ENCODE measurements at regions not wholly inside any gene's neighbourhood (a gene's known extent, or its start where the extent isn't known, plus 50 kb on each side); places are given as distances from the start of the nearest gene placed in this dataset.
"Not testable (repeated sequence)": the region's sequence is repeated elsewhere in the genome, so short reads cannot be mapped to it uniquely, and the experiment has no call there.

GRCh38 chr3:161915418-161915750 is 418.8 kb downstream of the OTOL1 start:
- H3K4me1 ChIP-seq (ENCODE audit: insufficient read depth, low read length), result 0 out of 2 replicates have a peak, but pooled peaks cover 6% of the 10 kb centered on the region
- no peak overlapping the region for H3K27ac ChIP-seq (ENCODE audit: low read depth, low read length)
- H3K9me3 ChIP-seq (ENCODE audit: insufficient read depth, low read depth, low read length), result peaks cover 4% of the 10 kb centered on the region; the same call in 1 of the 2 replicates

DNA sequence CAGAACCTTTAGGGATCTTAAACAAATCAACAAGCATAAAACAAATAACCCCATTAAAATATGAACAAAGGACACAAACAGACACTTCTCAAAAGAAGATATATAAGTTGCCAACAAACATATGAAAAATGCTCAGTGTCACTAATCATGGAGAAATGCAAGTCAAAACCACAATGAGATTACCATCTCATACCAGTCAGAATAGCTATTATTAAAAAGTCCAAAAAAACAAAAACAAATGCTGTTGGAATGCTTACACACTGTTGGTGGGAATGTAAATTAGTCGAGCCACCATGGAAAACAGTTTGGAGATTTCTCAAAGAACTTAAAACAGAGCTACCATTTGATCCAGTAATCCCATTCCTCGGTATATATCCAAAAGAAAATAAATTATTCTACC is 423.6 kb downstream of the OTOL1 start:
- WGBS, result 95% methylated on average over 2 of the region's 2 CpGs
- Histone ChIP-seq H3K36me3 (ENCODE audit: insufficient read depth, low read length) (no peaks in the 10 kb centered on the region), H3K4me1 (ENCODE audit: insufficient read depth, low read length) (0 out of 2 replicates have a peak, but pooled peaks cover 2% of the 10 kb centered on the region), H3K9me3 (ENCODE audit: insufficient read depth, low read depth, low read length) (peaks cover 8% of the 10 kb centered on the region), H3K4me3 (ENCODE audit: low read length) (no peak overlapping the region), H3K9ac (ENCODE audit: low read depth, low read length) (no peak overlapping the region), H3K27me3 (ENCODE audit: insufficient read depth, low read length) (no peaks in the 10 kb centered on the region), H3K27ac (ENCODE audit: low read depth, low read length) (no peak overlapping the region)

More at GRCh38 chr3:161915418-161915750, 418.8 kb downstream of the OTOL1 start:
- H3K36me3 ChIP-seq (ENCODE audit: insufficient read depth, low read length), result no peaks in the 10 kb centered on the region
- no peak overlapping the region for H3K9ac ChIP-seq (ENCODE audit: low read depth, low read length)
- no peaks in the 10 kb centered on the region for H3K27me3 ChIP-seq (ENCODE audit: insufficient read depth, low read length)
- H3K4me3 ChIP-seq (ENCODE audit: low read length), result no peak overlapping the region
- 92% methylated on average over 4 of the region's 4 CpGs for WGBS

GRCh38 chr3:161925749-161926360 is 429.2 kb downstream of the OTOL1 start:
- Histone ChIP-seq H3K4me1 (ENCODE audit: insufficient read depth, low read length) (no peaks in the 10 kb centered on the region), H3K27me3 (ENCODE audit: insufficient read depth, low read length) (no peaks in the 10 kb centered on the region), H3K36me3 (ENCODE audit: insufficient read depth, low read length) (no peaks in the 10 kb centered on the region), H3K4me3 (ENCODE audit: low read length) (no peak overlapping the region), H3K9ac (ENCODE audit: low read depth, low read length) (no peak overlapping the region), H3K27ac (ENCODE audit: low read depth, low read length) (no peak overlapping the region), H3K9me3 (ENCODE audit: insufficient read depth, low read depth, low read length) (peaks cover 16% of the 10 kb centered on the region; the same call in 1 of the 2 replicates)
- 92% methylated on average over 2 of the region's 2 CpGs for WGBS

GRCh38 chr3:161927131-161927530 is 430.5 kb downstream of the OTOL1 start:
- no peak overlapping the region for H3K9ac ChIP-seq (ENCODE audit: low read depth, low read length)
- no peak overlapping the region for H3K4me3 ChIP-seq (ENCODE audit: low read length)
- peaks cover 16% of the 10 kb centered on the region; the same call in 1 of the 2 replicates for H3K9me3 ChIP-seq (ENCODE audit: insufficient read depth, low read depth, low read length)
- no peaks in the 10 kb centered on the region for H3K4me1 ChIP-seq (ENCODE audit: insufficient read depth, low read length)
- no peak overlapping the region for H3K27ac ChIP-seq (ENCODE audit: low read depth, low read length)
- 97% methylated on average over 1 of the region's 1 CpG for WGBS
- H3K36me3 ChIP-seq (ENCODE audit: insufficient read depth, low read length), result no peaks in the 10 kb centered on the region
- no peaks in the 10 kb centered on the region for H3K27me3 ChIP-seq (ENCODE audit: insufficient read depth, low read length)

DNA sequence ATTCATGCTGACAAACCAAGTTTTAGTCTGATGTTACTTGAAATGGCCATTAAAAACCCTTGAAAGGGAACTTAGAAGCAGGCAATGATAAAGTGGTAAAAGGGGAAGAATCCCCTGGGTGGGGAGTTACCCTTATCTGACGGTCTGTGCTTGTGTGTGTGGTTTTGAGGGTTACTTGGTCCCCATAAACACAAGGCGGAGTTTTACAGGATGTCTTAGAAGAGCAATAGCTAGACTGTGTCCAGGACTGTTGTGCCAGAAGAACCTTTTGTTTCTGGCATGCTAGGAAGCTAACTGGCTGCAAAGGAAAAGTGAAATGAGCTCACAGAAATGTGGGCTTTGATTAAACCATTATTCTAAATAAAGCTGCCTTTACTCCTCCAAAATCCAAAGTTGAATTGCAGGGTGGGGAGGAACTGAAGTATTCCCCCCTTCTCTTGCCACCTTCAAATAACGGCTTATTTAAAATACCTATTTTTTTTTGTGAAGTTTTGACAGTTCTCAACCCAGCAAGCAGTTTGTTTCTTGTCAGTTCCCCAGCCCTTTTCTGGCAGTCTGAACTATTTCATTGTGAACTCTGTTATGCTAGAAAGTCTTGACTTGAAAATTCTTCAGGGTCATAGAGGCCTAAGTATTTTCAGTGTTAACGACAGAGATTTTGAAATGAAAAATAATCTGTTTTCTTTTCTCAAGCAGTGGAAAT is 443.5 kb downstream of the OTOL1 start:
- H3K4me1 ChIP-seq (ENCODE audit: insufficient read depth, low read length), result peaks cover 9% of the 10 kb centered on the region
- H3K27me3 ChIP-seq (ENCODE audit: insufficient read depth, low read length), result no peaks in the 10 kb centered on the region
- H3K27ac ChIP-seq (ENCODE audit: low read depth, low read length), result no peak overlapping the region
- WGBS, result 83% methylated on average over 4 of the region's 4 CpGs
- H3K4me3 ChIP-seq (ENCODE audit: low read length), result no peak overlapping the region
- no peak overlapping the region for H3K9ac ChIP-seq (ENCODE audit: low read depth, low read length)
- H3K9me3 ChIP-seq (ENCODE audit: insufficient read depth, low read depth, low read length), result no peaks in the 10 kb centered on the region; the same call in 1 of the 2 replicates
- no peaks in the 10 kb centered on the region for H3K36me3 ChIP-seq (ENCODE audit: insufficient read depth, low read length)

DNA sequence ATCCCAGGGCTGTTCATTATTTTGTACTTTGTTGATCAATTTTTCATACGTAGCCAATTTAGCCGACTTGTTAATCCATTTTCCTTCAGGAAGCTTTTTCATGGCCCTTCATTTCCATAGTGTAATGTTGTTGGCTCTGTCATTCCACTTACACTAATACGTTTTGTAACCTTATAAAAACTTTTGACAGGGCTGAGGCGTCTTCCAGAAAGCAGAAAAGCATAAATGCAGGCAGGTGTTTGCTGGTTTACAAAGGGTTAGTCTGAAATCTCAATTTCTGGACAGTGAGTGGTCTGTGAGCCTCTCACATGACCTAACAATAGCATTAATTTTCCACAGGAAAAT is 444.0 kb downstream of the OTOL1 start:
- Histone ChIP-seq H3K27me3 (ENCODE audit: insufficient read depth, low read length) (no peaks in the 10 kb centered on the region), H3K4me1 (ENCODE audit: insufficient read depth, low read length) (peaks cover 9% of the 10 kb centered on the region), H3K27ac (ENCODE audit: low read depth, low read length) (no peak overlapping the region), H3K36me3 (ENCODE audit: insufficient read depth, low read length) (no peaks in the 10 kb centered on the region), H3K9ac (ENCODE audit: low read depth, low read length) (no peak overlapping the region), H3K4me3 (ENCODE audit: low read length) (no peak overlapping the region), H3K9me3 (ENCODE audit: insufficient read depth, low read depth, low read length) (peaks cover 4% of the 10 kb centered on the region)
- 97% methylated on average over 4 of the region's 4 CpGs for WGBS

DNA sequence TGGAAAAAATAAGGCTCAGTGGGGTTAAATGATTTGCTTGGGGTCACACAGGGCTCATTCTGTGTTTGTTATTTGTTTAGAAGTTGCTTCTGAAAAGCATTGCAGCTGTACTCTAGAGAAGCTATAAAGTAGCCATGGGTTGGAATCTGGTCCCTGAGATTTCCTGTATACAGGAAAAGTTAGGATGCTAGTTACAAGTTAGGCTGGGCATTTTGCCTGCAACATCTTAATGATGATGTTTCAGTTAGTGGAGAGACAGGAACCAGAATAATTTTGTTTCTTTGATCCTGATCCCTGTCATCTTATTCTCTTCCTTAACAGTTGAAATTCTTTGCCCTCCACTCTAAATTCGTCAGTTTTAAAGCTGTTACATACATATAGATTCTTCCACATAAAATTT is 445.3 kb downstream of the OTOL1 start:
- WGBS, result 100% methylated on average over 1 of the region's 1 CpG

DNA sequence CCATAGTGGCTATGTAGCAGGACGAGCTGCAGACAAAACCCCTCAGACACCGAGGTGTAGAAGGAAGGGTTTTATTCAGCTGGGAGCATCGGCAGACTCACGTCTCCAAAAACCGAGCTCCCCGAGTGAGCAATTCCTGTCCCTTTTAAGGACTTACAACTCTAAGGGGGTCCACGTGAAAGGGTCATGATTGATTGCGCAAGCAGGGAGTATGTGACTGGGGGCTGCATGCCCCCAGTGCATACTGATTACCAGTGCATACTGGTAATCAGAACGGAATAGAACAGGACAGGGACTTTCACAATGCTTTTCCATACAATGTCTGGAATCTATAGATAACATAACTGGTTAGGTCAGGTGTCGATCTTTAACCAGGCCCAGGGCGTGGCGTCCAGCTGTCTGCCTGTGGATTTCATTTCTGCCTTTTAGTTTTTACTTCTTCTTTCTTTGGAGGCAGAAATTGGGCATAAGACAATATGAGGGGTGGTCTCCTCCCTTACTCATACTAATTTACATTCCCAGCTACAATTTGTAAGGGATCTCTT is 447.3 kb downstream of the OTOL1 start:
- H3K4me1 ChIP-seq (ENCODE audit: insufficient read depth, low read length), result not testable (repeated sequence)

More for the DNA sequence above, 445.3 kb downstream of the OTOL1 start:
- Histone ChIP-seq H3K9me3 (ENCODE audit: insufficient read depth, low read depth, low read length) (peaks cover 4% of the 10 kb centered on the region), H3K27me3 (ENCODE audit: insufficient read depth, low read length) (no peaks in the 10 kb centered on the region), H3K9ac (ENCODE audit: low read depth, low read length) (no peak overlapping the region), H3K4me1 (ENCODE audit: insufficient read depth, low read length) (peaks cover 9% of the 10 kb centered on the region), H3K36me3 (ENCODE audit: insufficient read depth, low read length) (no peaks in the 10 kb centered on the region), H3K4me3 (ENCODE audit: low read length) (no peak overlapping the region), H3K27ac (ENCODE audit: low read depth, low read length) (no peak overlapping the region)

DNA sequence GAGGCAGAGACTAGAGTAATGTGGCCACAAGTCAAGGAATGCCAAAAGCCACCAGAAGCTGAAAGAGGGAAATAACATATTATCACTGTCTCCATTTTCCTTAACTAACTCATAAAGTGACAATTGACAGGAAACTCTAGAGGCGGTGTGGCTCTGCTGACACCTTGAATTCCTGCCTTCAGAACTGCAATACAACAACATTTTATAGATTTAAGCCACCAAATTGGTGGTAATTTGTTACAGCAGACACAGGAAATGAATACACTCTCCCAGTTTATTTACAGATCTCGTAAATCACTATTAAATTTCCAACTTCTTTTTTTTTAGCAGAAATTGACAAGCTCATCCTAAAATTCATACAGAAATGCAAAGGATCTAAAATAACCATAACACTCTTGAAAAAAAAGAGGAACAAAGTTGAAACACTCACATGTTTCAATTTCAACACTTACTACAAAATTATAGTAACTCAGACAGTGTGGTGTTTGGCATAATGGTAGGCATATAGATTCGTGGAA is 449.9 kb downstream of the OTOL1 start:
- H3K9ac ChIP-seq (ENCODE audit: low read depth, low read length), result no peak overlapping the region
- H3K36me3 ChIP-seq (ENCODE audit: insufficient read depth, low read length), result no peaks in the 10 kb centered on the region
- no peaks in the 10 kb centered on the region for H3K4me1 ChIP-seq (ENCODE audit: insufficient read depth, low read length)
- WGBS, result 96% methylated on average over 2 of the region's 3 CpGs
- no peak overlapping the region for H3K27ac ChIP-seq (ENCODE audit: low read depth, low read length)
- no peaks in the 10 kb centered on the region for H3K27me3 ChIP-seq (ENCODE audit: insufficient read depth, low read length)
- peaks cover 4% of the 10 kb centered on the region for H3K9me3 ChIP-seq (ENCODE audit: insufficient read depth, low read depth, low read length)
- H3K4me3 ChIP-seq (ENCODE audit: low read length), result no peak overlapping the region

More for the DNA sequence above, 447.3 kb downstream of the OTOL1 start:
- H3K9ac ChIP-seq (ENCODE audit: low read depth, low read length); H3K36me3 ChIP-seq (ENCODE audit: insufficient read depth, low read length); H3K9me3 ChIP-seq (ENCODE audit: insufficient read depth, low read depth, low read length); H3K27ac ChIP-seq (ENCODE audit: low read depth, low read length); H3K4me3 ChIP-seq (ENCODE audit: low read length); H3K27me3 ChIP-seq (ENCODE audit: insufficient read depth, low read length): not testable (repeated sequence)
- 98% methylated on average over 12 of the region's 12 CpGs for WGBS

- H3K27me3 ChIP-seq (ENCODE audit: insufficient read depth, low read length), result no peaks in the 10 kb centered on the region
- H3K4me1 ChIP-seq (ENCODE audit: insufficient read depth, low read length), result no peaks in the 10 kb centered on the region
- 90% methylated on average over 2 of the region's 4 CpGs for WGBS
- no peak overlapping the region for H3K9ac ChIP-seq (ENCODE audit: low read depth, low read length)
- no peaks in the 10 kb centered on the region for H3K36me3 ChIP-seq (ENCODE audit: insufficient read depth, low read length)
- H3K27ac ChIP-seq (ENCODE audit: low read depth, low read length), result no peak overlapping the region
- H3K9me3 ChIP-seq (ENCODE audit: insufficient read depth, low read depth, low read length), result peaks cover 1% of the 10 kb centered on the region; the same call in 1 of the 2 replicates
- no peak overlapping the region for H3K4me3 ChIP-seq (ENCODE audit: low read length)
Measured at GRCh38 chr3:161950318-161950868, 453.8 kb downstream of the OTOL1 start.

GRCh38 chr3:161957467-161957866 is 460.9 kb downstream of the OTOL1 start:
- Histone ChIP-seq H3K36me3 (ENCODE audit: insufficient read depth, low read length) (no peaks in the 10 kb centered on the region), H3K9ac (ENCODE audit: low read depth, low read length) (no peak overlapping the region), H3K27me3 (ENCODE audit: insufficient read depth, low read length) (no peaks in the 10 kb centered on the region), H3K9me3 (ENCODE audit: insufficient read depth, low read depth, low read length) (no peaks in the 10 kb centered on the region), H3K27ac (ENCODE audit: low read depth, low read length) (no peak overlapping the region), H3K4me3 (ENCODE audit: low read length) (no peak overlapping the region), H3K4me1 (ENCODE audit: insufficient read depth, low read length) (no peaks in the 10 kb centered on the region)
- 92% methylated on average over 1 of the region's 2 CpGs for WGBS

All from HUES64 (cell line).